Smooth muscle cell (in vitro differentiated cells): ENCODE measurements at regions not wholly inside any gene's neighbourhood (a gene's known extent, or its start where the extent isn't known, plus 50 kb on each side); places are given as distances from the start of the nearest gene placed in this dataset.

ENCODE experiments used
- DNase-seq: peaks from one replicate; lab custom pipeline; 2025; ENCODE audit not compliant: unreplicated experiment; lab: John Stamatoyannopoulos, UW
- H2AFZ ChIP-seq: fragments of 200-600 bp; sonication (generic); 2 replicates; pipeline ENCODE4 v1.6.0; 2016; ENCODE audit warnings: antibody characterized with exemption, low read depth, mild to moderate bottlenecking
- H3F3A ChIP-seq: fragments of 200-600 bp; sonication (generic); 2 replicates; pipeline ENCODE4 v1.6.0; 2017; ENCODE audit warnings: antibody characterized with exemption, low read depth
- H3K27ac ChIP-seq: fragments of 200-600 bp; sonication (generic); 2 replicates; pipeline ENCODE4 v1.5.1; 2016; ENCODE audit warnings: low read depth, mild to moderate bottlenecking
- H3K27me3 ChIP-seq: fragments of 200-600 bp; sonication (generic); 2 replicates; pipeline ENCODE4 v1.6.1; 2016; ENCODE audit warnings: low read depth, mild to moderate bottlenecking
- H3K36me3 ChIP-seq: fragments of 200-600 bp; sonication (generic); 2 replicates; pipeline ENCODE4 v1.5.1; 2016; ENCODE audit warnings: low read depth
- H3K4me1 ChIP-seq: fragments of 200-600 bp; sonication (generic); 2 replicates; pipeline ENCODE4 v1.5.1; 2016; ENCODE audit warnings: low read depth
- H3K4me2 ChIP-seq: fragments of 200-600 bp; sonication (generic); 2 replicates; pipeline ENCODE4 v1.6.0; 2016; ENCODE audit warnings: mild to moderate bottlenecking
- H3K4me3 ChIP-seq: fragments of 200-600 bp; sonication (generic); 2 replicates; pipeline ENCODE4 v1.5.1; 2016; ENCODE audit warnings: mild to moderate bottlenecking
- H3K79me2 ChIP-seq: fragments of 200-600 bp; sonication (generic); 2 replicates; pipeline ENCODE4 v1.6.0; 2016; ENCODE audit warnings: low read depth, mild to moderate bottlenecking
- H3K9ac ChIP-seq: fragments of 200-600 bp; sonication (generic); 2 replicates; pipeline ENCODE4 v1.6.0; 2016; ENCODE audit warnings: low read depth
- H3K9me3 ChIP-seq: fragments of 200-600 bp; sonication (generic); replicated peaks from 2 replicates; pipeline ENCODE4 v1.5.1; 2016; ENCODE audit warnings: low read depth
- H4K20me1 ChIP-seq: fragments of 200-600 bp; sonication (generic); 2 replicates; pipeline ENCODE4 v1.6.0; 2016; ENCODE audit warnings: low read depth
- WGBS: methylation state at CpG from one replicate; pipeline ENCODE4 v1.1.7; 2016; ENCODE audit warnings: low lambda C conversion rate; 5-methylcytosine and 5-hydroxymethylcytosine counted together
- TF ChIP-seq, protein P1 (sequence below): fragments of 200-600 bp; sonication (generic); IDR thresholded peaks from 2 replicates; pipeline ENCODE4 v1.5.1; 2017; ENCODE audit warnings: borderline replicate concordance, mild to moderate bottlenecking, antibody characterized with exemption; ENCODE audit not compliant: insufficient read depth, poor library complexity, severe bottlenecking

DNA sequence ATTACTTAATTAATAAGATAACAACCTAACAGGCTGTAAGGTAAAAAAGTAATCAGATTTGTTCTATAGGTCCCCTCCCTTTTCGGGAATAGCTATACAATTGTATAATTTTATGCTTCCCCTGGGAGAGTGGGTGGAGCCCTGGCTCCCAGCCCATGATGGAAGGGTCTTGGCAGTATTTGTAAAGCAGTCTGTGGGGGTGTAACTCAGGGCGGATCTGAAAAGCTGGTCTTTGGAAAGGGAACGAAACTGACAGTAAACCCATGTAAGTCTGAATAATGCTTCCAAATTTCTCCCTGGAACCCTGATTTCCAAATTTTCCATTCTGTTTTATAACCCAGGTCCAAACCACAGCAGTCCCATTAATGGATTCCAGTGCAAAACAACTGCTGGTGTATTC is 110.4 kb downstream of the DAD1 start:
- Histone ChIP-seq H3K9me3 (no peaks in the 10 kb centered on the region), H2AFZ (no peak overlapping the region), H3K4me2 (no peak overlapping the region), H3K36me3 (no peaks in the 10 kb centered on the region), H3K27ac (no peak overlapping the region), H3F3A (peaks cover 6% of the 10 kb centered on the region), H3K4me3 (no peak overlapping the region), H3K4me1 (peaks cover 49% of the 10 kb centered on the region), H3K27me3 (no peaks in the 10 kb centered on the region), H3K9ac (no peak overlapping the region), H3K79me2 (no peaks in the 10 kb centered on the region), H4K20me1 (no peaks in the 10 kb centered on the region)
- TF ChIP-seq, protein P1, sequence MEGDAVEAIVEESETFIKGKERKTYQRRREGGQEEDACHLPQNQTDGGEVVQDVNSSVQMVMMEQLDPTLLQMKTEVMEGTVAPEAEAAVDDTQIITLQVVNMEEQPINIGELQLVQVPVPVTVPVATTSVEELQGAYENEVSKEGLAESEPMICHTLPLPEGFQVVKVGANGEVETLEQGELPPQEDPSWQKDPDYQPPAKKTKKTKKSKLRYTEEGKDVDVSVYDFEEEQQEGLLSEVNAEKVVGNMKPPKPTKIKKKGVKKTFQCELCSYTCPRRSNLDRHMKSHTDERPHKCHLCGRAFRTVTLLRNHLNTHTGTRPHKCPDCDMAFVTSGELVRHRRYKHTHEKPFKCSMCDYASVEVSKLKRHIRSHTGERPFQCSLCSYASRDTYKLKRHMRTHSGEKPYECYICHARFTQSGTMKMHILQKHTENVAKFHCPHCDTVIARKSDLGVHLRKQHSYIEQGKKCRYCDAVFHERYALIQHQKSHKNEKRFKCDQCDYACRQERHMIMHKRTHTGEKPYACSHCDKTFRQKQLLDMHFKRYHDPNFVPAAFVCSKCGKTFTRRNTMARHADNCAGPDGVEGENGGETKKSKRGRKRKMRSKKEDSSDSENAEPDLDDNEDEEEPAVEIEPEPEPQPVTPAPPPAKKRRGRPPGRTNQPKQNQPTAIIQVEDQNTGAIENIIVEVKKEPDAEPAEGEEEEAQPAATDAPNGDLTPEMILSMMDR, result no peak
- no peak for DNase-seq
- WGBS, result 67% methylated on average over 3 of the region's 3 CpGs

DNA sequence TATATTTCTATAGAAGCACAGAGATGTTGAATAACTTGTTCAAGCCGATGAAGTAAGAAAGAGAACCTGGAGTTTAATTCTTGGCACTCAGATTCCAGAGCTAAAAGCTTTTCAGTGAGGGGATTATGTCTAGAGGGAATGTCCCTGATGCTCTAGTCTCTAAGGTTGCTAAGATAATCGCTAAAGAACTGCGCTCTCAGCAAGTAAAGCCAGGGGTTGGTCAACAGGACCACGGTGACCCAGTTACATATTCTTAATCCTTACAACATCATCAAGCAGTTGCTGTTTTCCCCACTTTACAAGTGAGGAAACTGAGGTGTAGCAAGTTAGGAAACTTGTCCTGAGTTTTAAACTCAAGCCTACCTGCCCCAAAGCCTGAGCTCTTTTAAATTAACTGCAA is 110.8 kb downstream of the DAD1 start:
- no peak for DNase-seq
- no peaks in the 10 kb centered on the region for H3K27me3 ChIP-seq
- H3K4me2 ChIP-seq, result no peak overlapping the region
- no peaks in the 10 kb centered on the region for H3K9me3 ChIP-seq
- no peaks in the 10 kb centered on the region for H3K36me3 ChIP-seq
- H3K79me2 ChIP-seq, result no peaks in the 10 kb centered on the region
- H3K4me3 ChIP-seq, result no peak overlapping the region
- no peak overlapping the region for H3K9ac ChIP-seq
- H4K20me1 ChIP-seq, result no peaks in the 10 kb centered on the region
- H3K27ac ChIP-seq, result no peak overlapping the region
- TF ChIP-seq, protein P1, result no peak
- peaks cover 2% of the 10 kb centered on the region for H3F3A ChIP-seq
- no peak overlapping the region for H2AFZ ChIP-seq
- peaks cover 45% of the 10 kb centered on the region for H3K4me1 ChIP-seq
- 72% methylated on average over 4 of the region's 4 CpGs for WGBS

DNA sequence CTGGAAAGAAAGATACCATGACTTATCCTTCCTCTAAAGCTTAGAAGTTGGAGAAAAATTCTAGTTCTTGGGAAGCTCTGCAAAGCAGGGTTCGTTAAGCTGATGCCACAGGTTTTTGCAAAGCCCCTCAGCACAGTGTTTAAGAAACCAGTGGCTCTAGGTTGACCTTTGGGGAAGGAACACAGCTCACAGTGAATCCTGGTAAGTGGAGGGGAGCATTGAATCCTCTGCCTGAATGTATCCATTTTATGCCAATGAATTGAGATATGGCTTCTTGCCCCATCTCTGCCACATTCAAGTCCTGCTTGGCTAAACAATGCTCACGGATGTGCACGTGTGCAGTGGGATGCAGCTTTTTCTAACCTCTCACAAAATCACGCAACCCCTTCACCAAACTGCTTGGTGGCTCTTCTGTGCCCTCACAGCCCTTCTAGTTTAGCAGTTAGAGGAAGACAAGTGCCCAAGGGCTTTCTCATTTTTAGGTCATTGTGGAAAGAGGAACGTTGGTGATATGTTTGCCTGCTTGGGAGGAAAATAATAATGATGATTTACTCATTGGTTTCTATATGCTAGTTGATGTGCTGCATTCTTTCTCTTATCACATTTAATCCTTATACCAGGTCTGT is 111.3 kb downstream of the DAD1 start:
- peaks cover 40% of the 10 kb centered on the region for H3K4me1 ChIP-seq
- TF ChIP-seq, protein P1, result no peak
- H3F3A ChIP-seq, result no peaks in the 10 kb centered on the region
- no peaks in the 10 kb centered on the region for H3K27me3 ChIP-seq
- no peak for DNase-seq
- H3K4me2 ChIP-seq, result no peak overlapping the region
- 88% methylated on average over 5 of the region's 5 CpGs for WGBS
- no peak overlapping the region for H3K27ac ChIP-seq
- no peaks in the 10 kb centered on the region for H3K9me3 ChIP-seq
- no peaks in the 10 kb centered on the region for H3K79me2 ChIP-seq
- no peaks in the 10 kb centered on the region for H3K36me3 ChIP-seq
- no peak overlapping the region for H3K9ac ChIP-seq
- H4K20me1 ChIP-seq, result no peaks in the 10 kb centered on the region
- H2AFZ ChIP-seq, result no peak overlapping the region
- H3K4me3 ChIP-seq, result no peak overlapping the region

DNA sequence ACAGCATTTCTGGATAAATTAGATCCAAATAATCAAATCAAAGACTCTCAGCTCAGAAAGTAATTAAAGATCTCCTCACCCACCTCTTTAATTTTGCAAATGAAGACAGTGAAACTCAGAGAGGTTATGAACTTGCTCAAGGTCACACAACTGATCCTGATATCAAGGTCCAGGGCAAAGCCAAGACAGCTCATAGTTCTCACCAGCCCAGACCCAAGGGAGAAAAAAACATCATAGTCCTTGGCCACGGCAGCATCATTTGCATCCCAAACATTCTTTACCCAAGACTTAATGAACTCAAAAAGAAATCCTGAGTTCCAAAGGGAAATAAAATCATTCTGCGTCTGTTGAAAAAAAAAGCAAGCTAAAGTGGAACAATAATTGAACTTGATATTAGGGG is 112.1 kb downstream of the DAD1 start:
- Histone ChIP-seq H3F3A (no peaks in the 10 kb centered on the region), H3K36me3 (no peaks in the 10 kb centered on the region), H3K4me3 (no peak overlapping the region), H3K4me1 (peaks cover 32% of the 10 kb centered on the region), H3K4me2 (no peak overlapping the region), H3K9ac (no peak overlapping the region), H3K9me3 (no peaks in the 10 kb centered on the region), H2AFZ (no peak overlapping the region), H3K27ac (no peak overlapping the region), H4K20me1 (no peaks in the 10 kb centered on the region), H3K27me3 (no peaks in the 10 kb centered on the region), H3K79me2 (no peaks in the 10 kb centered on the region)
- TF ChIP-seq, protein P1, result no peak
- WGBS, result 83% methylated on average over 2 of the region's 2 CpGs
- DNase-seq, result no peak
